DMS53 treated with DMSO at 0.1 percent for 48 hours (cell line): ENCODE measurements at regions not wholly inside any gene's neighbourhood (a gene's known extent, or its start where the extent isn't known, plus 50 kb on each side); places are given as distances from the start of the nearest gene placed in this dataset.

Source experiments
- DNase-seq: peaks from one replicate; lab custom pipeline; 2025; ENCODE audit not compliant: unreplicated experiment; lab: John Stamatoyannopoulos, UW

DNA sequence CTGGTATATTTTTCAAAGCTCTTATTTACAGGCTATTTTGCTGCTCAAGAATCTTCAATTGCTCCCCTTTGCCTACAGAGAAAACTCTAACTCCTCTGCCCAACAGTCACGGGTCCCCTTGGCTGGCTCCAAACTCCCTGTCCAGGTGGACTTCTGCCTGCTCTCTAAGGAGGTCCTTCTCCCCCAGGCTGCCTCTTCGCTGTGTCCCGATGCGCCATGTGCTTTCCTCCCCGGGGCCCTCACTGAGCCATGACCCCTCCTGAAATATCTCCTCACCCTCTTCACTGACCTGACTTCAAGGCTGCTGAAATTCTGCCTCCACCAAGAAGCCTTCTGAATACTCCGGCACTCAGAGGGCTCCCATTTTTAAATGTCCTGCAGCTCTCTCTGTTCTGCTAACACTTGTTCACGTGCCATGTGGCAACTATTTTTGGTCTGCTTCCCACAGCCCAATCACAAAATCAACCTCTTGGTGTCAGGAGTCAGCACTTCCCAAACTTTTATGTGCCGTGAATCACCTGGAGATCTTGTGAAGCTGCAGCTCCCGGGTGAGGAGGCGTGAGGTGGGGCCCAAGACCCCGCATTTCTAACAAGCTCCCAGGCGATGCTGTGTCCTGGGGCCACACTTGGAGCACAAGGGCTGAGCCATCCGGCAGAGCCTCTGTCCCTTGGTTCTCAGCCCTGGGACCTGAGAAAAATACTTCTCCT lies 85.7 kb upstream of the COL13A1 start:
- no peak for DNase-seq

DNA sequence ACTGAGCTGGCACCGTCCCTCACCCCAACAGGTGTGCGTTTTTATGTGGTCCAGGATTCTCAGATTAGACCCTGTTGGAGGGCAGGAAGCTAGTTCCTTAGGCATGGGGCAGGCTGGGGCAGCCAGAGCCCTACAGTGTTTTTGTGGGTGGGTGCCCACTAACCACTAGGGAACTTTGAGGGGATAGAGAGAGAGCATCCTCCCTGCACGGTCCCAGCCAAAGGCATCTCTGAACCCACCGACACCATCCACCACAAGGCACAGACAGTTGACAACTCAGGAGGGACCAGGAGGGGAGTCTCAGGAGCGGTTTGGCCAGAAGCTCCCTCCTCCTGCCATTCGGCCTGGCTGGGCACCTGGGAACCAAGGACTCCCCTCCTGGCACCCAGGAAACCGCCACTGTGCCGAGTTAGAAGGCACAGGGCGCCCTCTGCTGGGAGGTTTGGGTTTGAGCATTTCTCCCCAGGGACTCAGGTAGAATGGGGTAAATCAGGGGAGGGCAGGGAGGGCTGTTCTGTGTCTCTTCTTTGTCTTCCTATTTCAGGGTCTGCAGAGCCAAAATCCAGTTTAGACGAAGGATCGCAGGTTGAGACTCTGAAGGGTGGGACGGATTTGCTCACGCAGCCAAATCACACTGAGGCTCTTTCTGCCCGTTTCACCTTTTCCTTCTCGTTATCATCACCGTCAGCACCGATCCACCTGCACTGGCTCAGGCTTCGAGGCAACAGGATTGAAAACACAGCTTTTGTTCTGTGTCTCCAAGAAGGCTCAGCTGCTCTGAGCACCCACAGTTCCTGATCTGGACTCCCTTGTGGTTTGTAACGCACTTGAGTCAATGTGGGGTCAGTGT lies 84.8 kb upstream of the COL13A1 start:
- peak; percentile 33 for DNase-seq

DNA sequence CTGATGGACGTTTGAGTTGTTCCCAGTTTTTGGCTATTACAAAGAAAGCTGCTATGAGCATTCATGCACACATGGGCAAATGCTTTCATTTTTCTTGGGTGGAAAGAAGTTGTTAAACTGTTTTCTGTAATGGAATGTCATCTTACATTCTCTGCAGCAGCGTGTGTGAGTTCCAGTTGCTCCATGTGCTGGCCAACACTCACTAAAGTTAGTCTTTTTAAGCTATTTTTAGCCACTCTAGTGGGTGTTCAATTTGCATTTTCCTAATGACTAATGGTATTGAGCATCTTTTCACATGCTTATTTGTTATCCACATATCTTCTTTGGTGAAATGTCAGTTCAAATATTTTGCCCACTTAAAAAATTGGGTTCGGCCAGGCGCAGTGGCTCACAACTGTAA lies 82.8 kb upstream of the COL13A1 start:
- DNase-seq = no peak

DNA sequence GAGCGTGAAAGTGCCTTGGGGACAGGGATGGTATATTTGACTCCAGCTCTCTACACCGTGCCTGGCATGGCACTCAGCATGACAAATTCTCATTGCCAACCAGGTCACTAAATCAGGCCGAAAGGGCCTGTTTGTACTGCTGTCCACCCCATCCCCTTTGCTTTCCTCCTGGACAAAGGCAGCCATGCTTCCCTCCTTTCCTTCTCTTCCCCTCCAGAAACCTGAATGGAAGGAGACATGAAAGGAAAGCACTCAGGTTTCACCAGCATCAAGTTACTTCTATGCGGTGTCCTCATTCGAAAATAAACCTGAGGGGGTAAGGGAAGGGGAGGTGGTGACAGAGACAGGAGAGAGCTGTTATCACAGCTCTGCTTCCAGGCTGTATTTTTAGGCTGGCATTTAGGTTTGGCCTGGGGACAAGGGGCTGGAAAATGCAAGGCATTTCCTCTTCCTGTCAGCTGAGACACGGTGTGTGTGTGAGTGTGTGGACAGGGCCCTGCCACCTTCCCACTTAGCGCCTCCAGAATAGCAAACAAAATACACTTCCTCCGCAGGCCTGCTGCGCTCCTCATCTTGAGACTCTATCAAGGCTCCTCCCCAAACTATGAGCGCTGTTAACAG lies 79.9 kb upstream of the COL13A1 start:
- no peak for DNase-seq

DNA sequence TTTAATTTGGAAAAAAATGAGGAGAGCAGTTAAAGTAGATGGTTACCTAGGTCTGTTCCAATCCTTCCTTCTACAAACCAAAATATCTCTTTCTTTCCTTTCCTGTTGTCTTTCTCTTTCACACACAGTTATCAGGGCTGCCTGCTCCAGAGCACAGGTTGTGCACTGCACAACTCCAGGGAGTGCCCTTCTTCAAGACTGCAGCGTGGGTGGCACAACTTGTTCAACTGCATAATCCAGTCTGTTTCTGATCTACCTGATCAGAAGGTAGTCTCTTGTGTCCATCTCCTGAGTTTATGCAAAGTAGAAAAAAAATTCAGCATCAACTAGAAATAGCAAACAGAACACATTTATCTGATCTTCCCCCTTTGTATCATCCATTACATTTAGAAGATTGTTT lies 78.1 kb upstream of the COL13A1 start:
- no peak for DNase-seq

DNA sequence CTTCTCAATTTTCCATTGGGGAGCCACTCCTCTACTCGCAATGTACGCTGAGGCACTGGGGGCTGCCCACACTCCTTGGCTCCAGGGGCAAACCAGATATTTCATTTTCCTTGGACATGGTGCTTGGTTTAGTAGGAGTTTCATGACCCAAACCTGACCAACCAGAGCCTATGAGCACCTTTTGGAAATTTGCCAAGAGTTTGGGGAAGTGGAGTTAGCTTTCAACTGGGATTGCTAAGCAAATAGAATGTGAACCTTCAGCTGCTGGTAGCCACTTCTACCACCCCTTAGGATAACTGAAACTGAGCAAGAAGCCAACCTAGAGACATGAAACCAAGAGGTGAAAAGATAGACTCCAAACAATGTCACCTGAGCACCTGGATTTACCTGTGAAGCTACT lies 74.9 kb upstream of the COL13A1 start:
- DNase-seq = peak; percentile 20

DNA sequence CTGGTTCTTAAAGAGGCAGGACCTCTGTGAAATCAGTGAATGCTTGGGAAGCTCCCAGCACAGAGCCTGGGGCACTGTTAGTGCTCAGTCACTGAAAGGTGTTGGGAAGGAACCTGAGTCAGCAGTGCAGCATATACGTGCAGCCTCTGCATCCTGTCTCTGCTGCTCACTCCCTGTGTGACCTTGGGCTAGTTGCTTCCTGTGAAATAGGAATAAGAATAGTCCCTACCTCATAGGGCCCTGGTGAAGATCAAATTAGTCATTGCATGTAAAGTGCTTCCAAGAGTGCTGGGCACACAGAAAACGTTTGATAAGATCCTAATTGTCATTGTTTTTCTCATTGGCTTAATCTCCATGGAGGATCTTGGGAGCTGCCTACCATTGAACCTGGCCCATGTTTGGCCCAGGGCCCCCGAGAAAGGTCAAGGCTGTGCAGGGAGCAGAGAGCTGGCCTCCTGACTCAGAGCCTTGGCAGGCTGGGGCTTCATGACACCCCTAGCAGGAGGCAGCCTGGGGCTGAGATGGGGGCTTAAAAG lies 73.3 kb upstream of the COL13A1 start:
- no peak for DNase-seq

DNA sequence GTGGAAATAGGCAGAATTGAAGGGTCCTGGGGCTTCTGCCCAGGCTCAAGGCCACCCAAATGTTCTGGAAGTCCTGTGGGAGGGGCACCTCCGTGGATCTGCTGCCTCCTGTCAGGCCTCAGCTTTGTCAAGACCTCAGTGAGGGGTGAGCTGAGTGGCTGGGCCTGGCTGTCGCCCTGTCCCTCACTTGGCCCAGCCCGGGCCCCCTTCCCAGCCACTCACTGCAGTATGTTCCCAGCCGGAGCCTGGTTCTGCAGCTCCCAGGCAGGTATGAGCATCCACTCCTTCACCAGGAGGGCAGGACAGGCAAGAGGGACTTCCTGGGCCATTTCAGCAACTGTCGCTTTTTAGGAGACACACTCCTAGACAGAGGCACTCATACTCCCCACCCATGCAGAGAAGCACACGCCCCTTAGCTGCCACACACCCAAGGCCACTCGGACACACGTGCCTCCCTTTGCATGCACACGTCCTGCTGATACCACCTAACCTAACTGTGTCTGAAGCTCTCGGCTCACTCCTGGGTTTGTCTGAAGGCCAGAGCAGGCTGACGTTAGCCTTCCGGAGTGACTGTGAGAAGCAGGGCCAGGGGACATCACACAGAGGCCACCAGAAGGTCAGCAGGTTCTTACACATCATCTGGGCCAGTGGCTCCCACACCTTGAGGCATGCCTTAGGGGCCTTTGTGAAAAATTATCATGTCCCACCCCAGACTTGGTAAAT lies 72.2 kb upstream of the COL13A1 start:
- DNase-seq = no peak

DNA sequence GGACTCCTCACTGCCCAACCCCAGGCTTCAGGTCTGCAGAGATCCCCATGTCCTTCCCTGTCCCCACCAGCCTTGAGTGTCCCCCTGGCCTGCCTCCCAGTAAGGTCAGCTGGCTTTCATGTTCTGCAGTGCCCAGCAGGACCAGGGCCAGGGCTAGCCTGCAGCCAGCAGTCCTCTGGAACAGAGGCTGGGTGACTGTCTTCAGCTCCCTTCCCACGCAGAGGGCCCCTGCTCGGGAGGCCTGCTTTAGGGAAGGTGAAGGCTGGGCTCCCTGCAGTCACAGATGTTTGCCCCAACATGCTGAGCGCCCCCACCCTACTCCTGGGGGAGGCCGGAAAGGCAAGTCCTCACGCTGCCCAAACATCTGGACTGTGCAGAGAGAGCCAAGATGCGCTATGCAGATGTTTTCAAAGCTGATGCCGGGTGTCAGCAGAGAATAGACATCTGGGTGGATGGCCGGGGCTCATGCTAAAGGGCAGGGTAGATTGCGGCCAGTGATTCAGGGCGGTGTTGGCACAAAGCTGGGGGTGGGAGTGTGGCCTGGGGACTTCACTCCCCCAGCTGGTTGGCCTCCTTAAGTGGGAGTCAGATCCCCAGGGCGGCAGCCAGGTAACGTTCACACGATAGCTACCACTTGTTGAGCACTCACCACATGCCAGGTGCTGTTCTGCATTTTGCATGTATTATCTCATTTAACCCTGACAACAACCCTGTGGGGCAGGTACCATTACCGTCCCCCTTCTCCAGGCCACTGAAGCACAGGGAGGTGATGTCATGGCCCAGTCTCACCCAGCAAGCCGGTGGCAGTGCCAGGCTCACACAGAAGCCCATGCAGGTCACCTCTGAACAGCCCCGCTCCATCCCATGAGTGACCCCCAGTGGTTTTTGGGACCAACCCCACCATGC lies 71.2 kb upstream of the COL13A1 start:
- no peak for DNase-seq

DNA sequence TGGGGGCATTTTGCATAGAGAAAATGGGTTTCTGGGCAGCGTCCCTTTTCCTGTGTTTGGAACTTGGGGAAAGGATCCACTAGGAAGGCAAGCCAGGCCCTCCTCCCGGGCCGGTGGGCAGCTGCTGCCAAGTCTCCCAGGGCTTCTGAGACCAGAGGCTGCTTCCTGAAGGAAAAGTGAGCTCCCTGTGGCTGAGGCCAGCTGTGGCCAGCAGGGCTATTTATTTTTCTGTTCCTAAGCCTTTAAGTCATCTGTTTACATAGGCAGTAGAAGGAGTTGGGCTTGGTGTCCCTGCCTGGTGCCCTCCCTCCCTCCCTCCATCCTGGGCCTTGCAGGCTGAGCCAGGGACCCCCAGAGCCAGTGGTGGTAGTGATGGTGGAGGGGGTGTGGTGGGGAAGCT lies 70.5 kb upstream of the COL13A1 start:
- peak; percentile 42 for DNase-seq

DNA sequence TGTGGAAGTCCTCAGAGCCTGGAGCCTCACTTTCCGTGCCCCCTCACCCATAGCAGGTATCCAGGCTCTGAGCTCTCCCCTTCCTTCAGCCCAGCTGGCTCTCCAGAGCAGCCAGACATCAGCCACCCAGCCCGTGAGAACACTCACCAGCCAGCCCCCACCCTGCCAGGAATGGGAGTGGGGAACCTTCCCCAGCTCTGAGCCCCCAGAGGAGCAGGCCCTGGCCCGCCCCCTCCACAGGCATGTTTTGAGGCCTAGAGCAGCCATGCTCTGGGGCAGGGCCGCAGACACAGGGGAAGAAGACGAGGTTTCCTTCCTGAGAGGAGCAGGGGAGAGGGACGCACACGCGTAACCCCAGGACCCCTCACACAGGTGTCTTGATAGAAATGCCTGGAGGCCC lies 70.0 kb upstream of the COL13A1 start:
- no peak for DNase-seq

DNA sequence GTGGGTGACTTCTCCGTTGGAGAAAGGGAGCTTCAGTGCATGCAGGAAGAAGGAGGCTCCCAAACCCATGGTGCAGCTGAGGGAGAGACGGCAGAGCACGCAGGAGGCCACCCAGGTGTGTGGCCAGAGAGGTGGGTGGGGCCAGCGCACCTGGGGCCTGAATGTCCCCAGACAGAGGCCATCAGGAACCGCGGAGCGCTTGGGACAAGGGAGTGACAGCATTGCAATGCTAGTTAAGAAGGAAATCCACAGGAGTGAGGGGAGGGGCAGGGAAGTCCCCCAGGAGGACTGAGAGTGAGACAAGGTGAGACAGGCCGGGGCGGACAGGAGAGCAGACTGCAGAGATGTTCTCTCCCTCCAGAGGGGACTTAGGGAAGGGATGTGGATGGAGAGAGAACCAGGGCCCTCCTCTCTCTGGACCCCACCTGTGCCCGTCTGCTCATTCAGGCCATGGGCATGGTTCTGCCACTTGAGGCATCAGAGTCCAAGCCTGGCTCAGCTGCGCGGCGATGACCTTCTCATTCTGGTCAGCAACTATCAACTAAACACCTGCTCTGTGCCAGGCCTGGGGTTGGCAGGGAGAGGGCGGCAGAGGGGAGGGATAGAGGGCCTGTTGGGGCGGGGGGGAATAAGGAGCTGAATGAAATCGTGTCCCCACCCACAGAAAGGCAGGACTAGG lies 69.4 kb upstream of the COL13A1 start:
- no peak for DNase-seq

DNA sequence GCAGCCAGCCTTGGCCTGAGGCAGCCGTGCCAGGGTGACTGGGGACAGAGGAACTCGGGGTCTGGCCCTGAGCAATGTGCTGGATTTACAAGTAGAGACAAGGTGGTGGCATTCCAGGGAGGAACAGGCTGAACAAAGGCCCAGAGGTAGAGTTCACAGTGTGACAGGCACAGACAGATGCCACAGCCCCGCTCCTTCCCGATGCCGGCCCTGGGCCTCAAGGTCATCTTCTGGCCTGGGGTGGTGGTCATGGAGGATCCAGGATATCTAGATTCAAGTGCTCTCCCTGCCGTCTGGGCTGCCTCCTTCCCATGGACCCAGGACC lies 68.9 kb upstream of the COL13A1 start:
- DNase-seq = no peak

DNA sequence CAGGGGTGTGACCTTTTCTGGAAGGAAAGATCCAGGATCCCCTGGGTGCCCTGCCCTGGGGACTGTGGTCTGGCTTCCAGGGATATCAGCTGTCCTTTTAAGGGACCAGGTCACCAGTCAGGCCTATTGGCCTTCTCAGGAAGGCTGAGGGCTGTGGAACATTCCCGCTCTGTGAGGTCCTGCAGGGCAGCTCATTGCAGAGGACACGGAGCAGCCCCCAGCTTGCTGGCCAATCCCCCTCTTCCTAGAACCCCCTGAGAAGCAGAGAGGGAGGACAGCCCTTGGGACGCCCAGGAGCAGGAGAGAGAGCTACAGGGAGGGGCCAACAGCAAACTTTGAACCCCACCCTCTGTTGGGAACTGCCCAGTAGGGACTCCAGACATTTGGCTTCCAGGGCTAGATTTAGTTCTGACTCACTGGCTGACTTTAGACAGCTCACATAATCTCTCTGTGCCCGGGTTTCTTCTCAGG lies 67.9 kb upstream of the COL13A1 start:
- no peak for DNase-seq

DNA sequence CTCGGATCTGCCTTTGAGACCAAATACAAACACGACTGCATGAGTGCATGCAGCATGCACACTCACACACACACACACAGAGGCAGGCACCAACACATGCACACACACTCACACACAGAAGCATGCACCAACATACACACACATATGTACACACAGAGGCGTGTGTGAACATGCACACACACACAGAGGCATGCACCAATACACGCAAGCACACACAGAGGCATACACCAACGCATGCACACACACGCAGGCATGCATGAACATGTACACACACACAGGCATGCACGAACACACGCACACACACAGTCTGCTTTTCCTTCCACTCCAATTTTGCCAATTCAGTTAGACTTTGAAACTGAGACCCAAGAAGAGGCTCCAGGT lies 67.3 kb upstream of the COL13A1 start:
- no peak for DNase-seq

DNA sequence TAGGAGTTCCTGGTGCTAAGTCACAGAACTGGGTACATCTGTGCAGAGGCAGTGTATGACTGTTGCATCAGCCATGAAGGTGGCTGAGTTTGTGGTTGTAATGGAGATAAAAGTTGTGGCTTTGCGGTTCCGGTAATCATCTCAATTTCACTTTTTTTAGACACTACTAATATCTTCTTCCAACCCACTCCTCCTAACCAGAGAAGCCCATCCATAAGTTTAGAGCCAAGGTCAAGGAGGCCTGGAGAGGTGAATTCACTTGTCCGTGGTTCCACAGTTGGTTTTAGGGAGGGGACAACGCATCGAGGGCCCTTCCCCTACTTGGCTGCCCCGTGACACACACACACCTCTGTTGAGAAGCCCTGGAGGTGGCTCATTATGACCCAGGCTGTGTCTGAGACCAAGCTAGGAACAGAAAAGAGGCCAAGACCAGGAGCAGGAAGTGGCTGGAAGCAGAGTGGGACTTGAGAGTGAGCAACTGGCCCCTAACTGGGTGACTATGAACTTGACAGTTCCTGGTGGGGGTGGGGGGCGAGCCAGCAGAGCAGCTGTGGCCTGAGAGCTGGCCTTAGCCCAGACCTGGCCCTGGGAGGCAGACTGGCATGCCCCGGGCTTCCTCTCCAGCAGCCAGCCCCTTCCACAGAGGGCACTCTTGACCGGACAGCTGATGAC lies 66.8 kb upstream of the COL13A1 start:
- DNase-seq = no peak

DNA sequence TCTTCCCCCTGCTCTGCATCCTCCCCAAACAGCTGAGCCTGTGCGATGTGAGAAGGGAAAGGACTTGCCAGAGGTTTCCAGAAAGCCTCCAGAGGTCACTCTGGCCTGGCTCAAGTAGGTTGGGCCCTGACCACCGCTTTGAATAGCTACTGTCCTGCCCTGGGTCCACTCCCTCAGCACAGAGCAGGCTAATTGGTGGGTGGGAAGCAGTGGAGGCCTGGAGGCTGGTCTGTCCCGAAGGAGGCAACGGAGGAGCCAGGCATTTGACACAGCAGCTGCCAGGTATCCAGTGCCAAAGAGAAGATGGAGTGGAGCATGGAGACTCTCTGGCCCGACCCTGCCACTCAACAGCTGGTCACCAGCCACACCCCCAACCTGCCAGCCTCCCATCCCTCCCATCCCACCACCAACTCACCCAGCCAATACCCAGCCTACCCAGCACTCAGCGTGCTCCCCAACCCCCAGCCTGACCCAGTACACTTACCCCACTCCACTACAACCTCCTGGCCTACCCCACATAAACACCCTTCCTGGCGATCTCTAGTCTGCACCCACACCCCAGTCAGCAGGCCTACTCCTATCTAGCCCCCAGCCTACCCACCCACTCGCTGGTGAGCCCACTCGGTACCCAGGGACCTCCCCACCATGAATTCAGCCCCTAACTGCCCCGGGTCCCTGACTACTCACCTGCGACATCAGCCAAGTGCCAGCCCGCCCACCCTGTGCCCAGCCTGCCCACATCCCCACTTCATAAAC lies 64.6 kb upstream of the COL13A1 start:
- DNase-seq = no peak

DNA sequence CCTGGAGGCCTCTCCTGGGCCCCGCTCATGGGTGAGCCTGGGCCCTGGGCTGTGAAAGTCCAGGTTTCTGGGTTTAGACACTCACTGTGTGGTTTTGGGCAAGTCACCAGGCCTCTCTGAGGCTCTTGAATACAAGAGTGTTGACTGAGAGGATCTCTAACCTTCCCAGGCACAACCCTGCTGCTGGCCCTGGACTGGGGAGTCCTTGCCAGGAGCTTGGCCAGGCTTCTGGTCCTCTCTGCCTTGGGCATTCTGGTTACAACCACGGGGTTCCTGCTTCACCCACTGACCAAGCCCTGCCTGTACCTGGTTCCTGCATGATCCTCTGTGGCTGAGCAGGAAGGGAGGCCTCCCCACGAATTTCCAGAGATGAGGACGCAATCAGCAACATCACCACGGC lies 63.6 kb upstream of the COL13A1 start:
- no peak for DNase-seq
